ENCODE measurements at regions not wholly inside any gene's neighbourhood (a gene's known extent, or its start where the extent isn't known, plus 50 kb on each side); places are given as distances from the start of the nearest gene placed in this dataset.
"Not testable (repeated sequence)": the region's sequence is repeated elsewhere in the genome, so short reads cannot be mapped to it uniquely, and the experiment has no call there.

DNA sequence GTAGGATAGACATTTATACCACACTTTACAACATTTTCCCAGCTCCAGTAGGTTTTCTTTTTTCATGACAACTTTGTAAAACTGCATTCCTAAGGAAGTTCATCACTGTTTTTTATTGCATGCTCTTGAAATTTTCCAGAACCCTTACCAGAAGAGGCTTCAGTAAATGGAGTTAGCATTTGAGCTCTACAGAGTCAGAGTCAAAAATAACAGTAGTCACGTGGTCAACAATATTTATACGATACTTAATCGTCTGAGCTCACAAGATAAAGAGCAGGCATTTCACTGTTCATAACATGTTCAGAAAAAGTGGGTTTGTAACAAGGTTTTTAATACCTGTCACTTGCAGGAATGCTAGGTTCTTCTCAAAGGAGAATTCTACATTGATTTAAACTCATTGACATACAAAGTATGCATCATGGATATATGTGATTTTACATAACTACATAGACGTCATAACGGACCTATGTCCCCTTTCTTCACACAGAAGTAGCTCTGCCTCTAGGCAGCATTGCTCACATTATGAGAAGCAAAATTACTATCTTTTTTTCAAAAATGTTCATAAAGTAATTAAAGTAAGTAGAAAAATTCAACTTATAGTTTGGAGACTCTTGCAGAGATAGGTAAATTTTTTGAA, 187.0 kb upstream of the COL3A1 start:
- intact Hi-C loops (cut with micrococcal nuclease), result no loop called here
- Mint-ChIP-seq H3K4me1 (no peaks in the 10 kb centered on the region), H3K4me3 (no peak overlapping the region), H3K9me3 (no peaks in the 10 kb centered on the region), H3K36me3 (ENCODE audit: low read depth) (no peaks in the 10 kb centered on the region), H3K27ac (no peak overlapping the region), H3K27me3 (no peaks in the 10 kb centered on the region)
- DNase-seq, result no peak

DNA sequence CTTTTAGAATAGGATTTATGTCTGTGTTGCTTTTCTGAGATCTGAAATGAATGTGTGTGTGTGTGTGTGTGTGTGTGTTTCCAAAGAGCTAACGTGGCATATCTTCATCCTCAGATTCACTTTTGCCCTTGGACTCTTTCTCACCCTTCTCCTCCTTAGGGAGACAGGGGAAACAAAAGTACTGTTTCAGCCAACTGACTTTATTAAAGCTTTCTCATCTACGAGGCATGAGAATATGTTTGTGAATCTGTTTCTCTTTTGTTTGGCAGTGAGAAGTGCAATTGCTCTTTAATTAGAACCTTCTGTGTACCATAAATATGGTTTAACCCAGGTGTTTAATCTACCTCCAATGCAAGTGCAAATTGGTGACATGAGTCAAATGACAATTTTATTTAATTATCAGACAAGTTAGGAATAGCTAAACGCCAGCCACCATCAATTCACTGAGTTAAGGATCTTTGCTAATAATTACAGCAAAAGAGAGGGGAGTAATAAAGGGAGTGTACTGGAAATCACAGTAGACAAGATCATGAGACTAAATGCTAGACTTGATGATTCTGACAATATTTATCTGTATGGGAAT, 186.4 kb upstream of the COL3A1 start:
- no peak for DNase-seq
- no peak overlapping the region for H3K4me3 Mint-ChIP-seq
- intact Hi-C loops (cut with micrococcal nuclease), result no loop called here
- no peak overlapping the region for H3K27ac Mint-ChIP-seq
- no peaks in the 10 kb centered on the region for H3K36me3 Mint-ChIP-seq (ENCODE audit: low read depth)
- no peaks in the 10 kb centered on the region for H3K9me3 Mint-ChIP-seq
- no peaks in the 10 kb centered on the region for H3K4me1 Mint-ChIP-seq
- H3K27me3 Mint-ChIP-seq, result no peaks in the 10 kb centered on the region

DNA sequence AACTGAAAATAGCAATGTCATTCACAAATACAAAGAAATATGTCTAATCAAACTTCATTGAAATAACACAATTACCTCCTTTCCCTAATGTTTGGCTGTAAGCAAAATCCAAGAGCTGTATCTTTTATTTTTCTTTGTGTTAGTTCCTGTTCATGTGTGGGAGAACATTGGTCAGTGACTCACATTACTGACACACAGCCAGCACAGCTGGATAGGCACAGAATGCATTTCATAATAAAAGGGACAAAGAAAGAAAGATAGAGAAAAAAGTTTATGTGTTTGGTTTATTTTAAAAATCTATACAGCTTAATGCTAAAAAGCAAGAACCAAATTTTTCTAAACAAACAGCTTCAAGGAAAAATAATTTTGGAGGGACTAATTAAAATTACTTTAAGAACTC, 185.6 kb upstream of the COL3A1 start:
- no peak overlapping the region for H3K27ac Mint-ChIP-seq

DNA sequence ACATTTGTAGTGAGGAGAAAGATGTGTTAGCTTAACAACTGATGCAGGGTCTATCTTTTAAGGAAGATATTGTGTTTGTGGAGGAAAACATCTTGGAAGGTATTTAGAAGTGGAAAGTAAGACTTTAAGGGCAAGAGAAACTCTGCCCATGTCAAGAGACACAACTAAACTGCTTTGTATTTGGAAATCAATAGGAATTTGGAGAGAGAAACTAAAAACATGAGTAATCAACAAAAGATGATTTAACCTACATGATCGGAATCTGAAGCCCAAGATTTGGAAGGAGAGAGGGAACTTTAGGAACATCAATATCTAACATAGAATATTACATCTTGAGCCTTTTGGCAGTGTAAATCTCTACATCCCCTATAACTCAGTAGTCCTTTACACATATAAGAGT, 184.2 kb upstream of the COL3A1 start:
- intact Hi-C loops (cut with micrococcal nuclease), result no loop called here
- Mint-ChIP-seq H3K4me3 (no peak overlapping the region), H3K9me3 (no peaks in the 10 kb centered on the region), H3K27me3 (no peaks in the 10 kb centered on the region), H3K4me1 (no peaks in the 10 kb centered on the region), H3K36me3 (ENCODE audit: low read depth) (no peaks in the 10 kb centered on the region), H3K27ac (no peak overlapping the region)
- no peak for DNase-seq

More for the DNA sequence above, 185.6 kb upstream of the COL3A1 start:
- Mint-ChIP-seq H3K36me3 (ENCODE audit: low read depth) (no peaks in the 10 kb centered on the region), H3K4me1 (no peaks in the 10 kb centered on the region), H3K9me3 (no peaks in the 10 kb centered on the region), H3K4me3 (no peak overlapping the region), H3K27me3 (no peaks in the 10 kb centered on the region)
- intact Hi-C loops (cut with micrococcal nuclease), result no loop called here
- no peak for DNase-seq

DNA sequence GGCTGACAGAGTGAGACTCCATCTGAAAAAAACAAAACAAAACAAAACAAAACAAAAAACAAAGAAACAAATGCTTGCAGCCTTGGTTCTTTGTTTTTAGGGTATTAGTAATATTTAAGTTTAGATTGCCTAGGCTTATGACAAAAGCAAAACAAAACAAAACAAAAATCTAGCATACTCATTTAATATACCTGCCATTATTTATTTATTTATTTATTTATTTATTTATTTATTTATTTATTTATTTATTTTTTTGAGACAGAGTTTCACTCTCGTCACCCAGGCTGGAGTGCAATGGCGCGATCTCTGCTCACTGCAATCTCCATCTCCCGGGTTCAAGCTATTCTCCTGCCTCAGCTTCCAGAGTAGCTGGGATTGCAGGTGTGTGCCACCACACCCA, 179.7 kb upstream of the COL3A1 start:
- H3K27me3 Mint-ChIP-seq; H3K36me3 Mint-ChIP-seq (ENCODE audit: low read depth); H3K4me3 Mint-ChIP-seq; H3K27ac Mint-ChIP-seq; H3K4me1 Mint-ChIP-seq; H3K9me3 Mint-ChIP-seq; intact Hi-C loops (cut with micrococcal nuclease); DNase-seq: not testable (repeated sequence)

DNA sequence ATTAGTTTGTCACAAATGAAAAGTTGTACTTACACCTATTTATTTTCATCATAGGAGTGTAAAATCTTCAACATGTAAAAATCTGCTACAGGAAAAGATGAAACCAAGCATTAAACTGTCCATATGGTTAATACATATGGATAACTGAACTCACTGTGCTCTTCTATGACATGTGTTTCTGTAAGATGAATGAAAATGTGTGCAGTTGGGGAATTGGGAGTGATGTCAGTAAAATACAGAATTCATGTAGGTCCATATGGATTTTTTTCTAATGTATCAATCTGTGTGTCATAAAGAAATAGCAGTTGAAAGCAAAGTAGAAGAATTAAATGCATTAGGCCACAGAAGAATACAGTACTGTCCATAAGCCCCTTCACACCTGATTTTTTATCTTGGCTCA, 178.4 kb upstream of the COL3A1 start:
- intact Hi-C loops (cut with micrococcal nuclease), result no loop called here
- Mint-ChIP-seq H3K27ac (no peak overlapping the region), H3K27me3 (no peaks in the 10 kb centered on the region), H3K4me1 (no peaks in the 10 kb centered on the region), H3K36me3 (ENCODE audit: low read depth) (no peaks in the 10 kb centered on the region), H3K9me3 (no peaks in the 10 kb centered on the region), H3K4me3 (no peak overlapping the region)
- no peak for DNase-seq

DNA sequence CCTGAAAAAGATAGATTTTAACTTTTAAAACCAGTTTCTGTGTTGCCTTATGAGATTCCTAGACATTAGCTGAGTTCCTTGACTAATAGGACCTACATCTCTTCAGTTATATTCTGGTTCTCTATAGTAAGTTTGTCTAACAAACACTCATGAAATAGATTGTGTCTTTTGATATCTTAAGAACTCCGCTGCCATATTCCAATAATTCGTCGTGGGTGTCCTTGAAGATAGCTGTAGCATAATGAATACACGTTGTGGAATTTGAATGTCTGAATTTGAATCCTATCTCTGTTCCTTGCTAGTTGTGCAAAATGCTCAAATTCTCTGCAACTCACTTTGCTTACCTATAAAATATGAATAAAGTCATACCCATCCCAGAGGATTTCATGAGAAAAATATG, 176.8 kb upstream of the COL3A1 start:
- H3K27me3 Mint-ChIP-seq, result no peaks in the 10 kb centered on the region
- no peaks in the 10 kb centered on the region for H3K4me1 Mint-ChIP-seq
- H3K36me3 Mint-ChIP-seq (ENCODE audit: low read depth), result no peaks in the 10 kb centered on the region
- no peak for DNase-seq
- H3K27ac Mint-ChIP-seq, result no peak overlapping the region
- H3K4me3 Mint-ChIP-seq, result no peak overlapping the region
- H3K9me3 Mint-ChIP-seq, result no peaks in the 10 kb centered on the region
- intact Hi-C loops (cut with micrococcal nuclease), result no loop called here

DNA sequence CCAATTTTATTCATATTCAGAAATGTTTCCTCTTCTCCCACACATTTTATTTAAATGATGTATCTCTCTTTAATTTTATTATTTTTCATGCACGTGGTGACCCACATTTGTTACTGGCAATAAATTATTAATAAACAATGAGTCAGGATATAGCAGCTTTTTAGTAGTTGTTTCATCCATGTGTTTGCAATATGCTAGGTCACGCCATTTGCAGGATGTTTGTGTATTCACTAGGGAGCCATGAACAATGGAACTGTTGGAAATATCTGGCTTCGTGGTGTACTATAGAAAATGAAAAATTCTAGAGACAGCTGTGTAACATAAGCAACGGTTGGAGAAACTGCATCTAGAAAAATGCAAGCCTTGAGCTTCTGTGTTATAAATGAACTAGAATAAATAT, 176.0 kb upstream of the COL3A1 start:
- Mint-ChIP-seq H3K36me3 (ENCODE audit: low read depth) (no peaks in the 10 kb centered on the region), H3K4me1 (no peaks in the 10 kb centered on the region), H3K9me3 (no peaks in the 10 kb centered on the region), H3K4me3 (no peak overlapping the region), H3K27me3 (no peaks in the 10 kb centered on the region), H3K27ac (no peak overlapping the region)
- no peak for DNase-seq
- intact Hi-C loops (cut with micrococcal nuclease), result no loop called here

DNA sequence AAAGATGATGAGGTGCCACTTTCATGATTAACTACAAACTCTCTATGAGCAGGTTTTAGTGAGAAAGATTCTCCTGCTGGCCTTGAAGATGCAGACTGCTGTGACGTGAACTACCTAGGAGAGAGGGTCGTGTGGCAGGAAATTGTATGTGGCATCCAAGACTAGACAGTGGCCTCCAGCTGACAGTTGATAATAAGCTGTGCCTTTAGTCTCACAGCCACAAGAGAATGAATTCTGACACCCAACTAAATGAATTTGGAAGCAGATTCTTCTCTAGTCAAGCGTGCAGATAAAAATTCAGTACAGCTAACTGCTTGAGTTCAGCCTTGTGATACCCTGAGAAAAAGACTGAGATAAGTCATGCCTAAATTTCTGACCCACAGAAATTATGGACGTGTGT, 169.0 kb upstream of the COL3A1 start:
- H3K27me3 Mint-ChIP-seq, result no peaks in the 10 kb centered on the region
- no peaks in the 10 kb centered on the region for H3K4me1 Mint-ChIP-seq
- no peak overlapping the region for H3K27ac Mint-ChIP-seq
- H3K4me3 Mint-ChIP-seq, result no peak overlapping the region
- H3K9me3 Mint-ChIP-seq, result no peaks in the 10 kb centered on the region
- no peak for DNase-seq
- intact Hi-C loops (cut with micrococcal nuclease), result no loop called here
- no peaks in the 10 kb centered on the region for H3K36me3 Mint-ChIP-seq (ENCODE audit: low read depth)

DNA sequence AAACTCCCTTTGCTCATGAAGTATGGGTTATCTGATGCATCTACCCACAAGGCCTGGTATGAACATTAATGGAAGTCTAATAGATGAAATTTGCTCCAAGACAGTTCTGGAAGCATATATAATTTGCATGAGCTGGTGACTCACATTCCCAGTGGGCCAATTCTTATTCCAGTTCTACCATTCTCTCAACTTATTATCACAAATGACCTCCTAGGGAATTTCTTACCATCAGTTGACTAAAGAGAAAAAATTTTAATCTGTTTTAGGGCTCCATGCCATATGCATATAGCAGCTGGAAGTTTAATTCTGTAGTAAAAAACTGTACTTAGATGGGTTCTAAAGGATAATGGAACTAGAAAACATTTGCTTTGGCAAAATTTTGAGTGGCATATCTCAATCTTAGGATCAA, 165.2 kb upstream of the COL3A1 start:
- Mint-ChIP-seq H3K27ac (no peak overlapping the region), H3K9me3 (no peaks in the 10 kb centered on the region)
- intact Hi-C loops (cut with micrococcal nuclease), result no loop called here

DNA sequence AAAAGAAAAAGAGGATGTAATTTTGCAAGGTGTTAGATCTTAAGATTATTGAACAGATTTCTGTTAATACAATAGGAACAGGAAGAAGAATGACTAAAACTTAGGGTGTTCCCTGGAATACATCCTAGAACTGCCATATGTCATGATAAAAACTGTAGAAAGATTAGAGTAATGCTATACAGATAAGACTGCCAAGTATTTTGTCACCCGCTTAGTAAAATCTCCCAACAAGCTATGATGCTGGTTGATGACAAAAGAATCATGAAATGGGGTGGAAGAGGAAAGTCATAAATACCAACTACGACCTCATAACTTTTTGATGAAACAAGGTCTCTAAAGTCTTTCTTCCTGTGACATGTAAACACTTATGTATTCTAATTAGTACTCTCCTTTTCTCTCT, 163.6 kb upstream of the COL3A1 start:
- Mint-ChIP-seq H3K27ac (no peak overlapping the region), H3K4me1 (no peaks in the 10 kb centered on the region), H3K36me3 (ENCODE audit: low read depth) (no peaks in the 10 kb centered on the region), H3K27me3 (no peaks in the 10 kb centered on the region), H3K4me3 (no peak overlapping the region), H3K9me3 (no peaks in the 10 kb centered on the region)
- intact Hi-C loops (cut with micrococcal nuclease), result no loop called here
- DNase-seq, result no peak

More for the DNA sequence above, 165.2 kb upstream of the COL3A1 start:
- H3K4me1 Mint-ChIP-seq, result no peaks in the 10 kb centered on the region
- no peak for DNase-seq
- no peak overlapping the region for H3K4me3 Mint-ChIP-seq
- H3K27me3 Mint-ChIP-seq, result no peaks in the 10 kb centered on the region
- H3K36me3 Mint-ChIP-seq (ENCODE audit: low read depth), result no peaks in the 10 kb centered on the region

DNA sequence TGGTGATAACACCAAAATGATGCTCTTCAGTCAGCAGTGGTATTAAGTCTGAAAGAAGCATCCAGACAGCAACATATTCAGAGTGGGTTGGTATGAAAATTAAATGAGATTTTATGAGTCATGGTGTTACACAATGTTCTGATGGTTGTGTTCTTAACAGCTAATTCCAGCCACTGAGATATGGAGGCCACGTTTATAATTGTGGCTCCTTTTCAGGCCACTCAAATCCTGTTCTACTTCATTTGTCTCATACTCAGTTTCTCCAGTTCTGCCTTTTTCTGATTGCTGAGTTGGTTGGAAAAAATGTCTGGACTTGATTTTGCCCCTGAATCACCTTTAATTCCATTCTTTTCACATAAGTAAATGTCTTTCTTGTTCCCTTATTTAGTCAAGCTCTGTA, 162.7 kb upstream of the COL3A1 start:
- Mint-ChIP-seq H3K4me3 (no peak overlapping the region), H3K27ac (no peak overlapping the region), H3K27me3 (no peaks in the 10 kb centered on the region)

DNA sequence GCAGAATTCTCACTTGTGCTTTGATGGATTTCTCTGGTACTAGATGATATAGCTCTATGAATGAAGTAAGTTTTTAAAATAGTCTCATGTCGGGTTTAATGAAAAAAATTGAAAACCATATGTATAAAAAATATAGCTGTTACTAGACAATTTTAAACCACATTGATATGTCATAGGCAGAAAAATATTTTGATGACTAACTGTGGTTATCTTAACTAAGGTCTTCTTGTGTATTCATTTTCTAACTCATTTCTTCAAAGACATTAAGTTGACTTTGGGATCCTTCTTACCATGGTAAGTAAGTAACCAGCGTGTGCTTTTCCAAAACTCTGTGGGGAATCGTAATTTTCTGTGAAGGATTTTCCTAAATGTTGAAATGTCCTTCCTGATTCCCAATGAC, 160.9 kb upstream of the COL3A1 start:
- intact Hi-C loops (cut with micrococcal nuclease), result no loop called here
- H3K4me1 Mint-ChIP-seq, result no peaks in the 10 kb centered on the region
- H3K4me3 Mint-ChIP-seq, result no peak overlapping the region
- H3K36me3 Mint-ChIP-seq (ENCODE audit: low read depth), result no peaks in the 10 kb centered on the region
- no peaks in the 10 kb centered on the region for H3K27me3 Mint-ChIP-seq
- DNase-seq, result no peak
- no peaks in the 10 kb centered on the region for H3K9me3 Mint-ChIP-seq
- no peak overlapping the region for H3K27ac Mint-ChIP-seq

More for the DNA sequence above, 162.7 kb upstream of the COL3A1 start:
- intact Hi-C loops (cut with micrococcal nuclease), result no loop called here
- no peaks in the 10 kb centered on the region for H3K36me3 Mint-ChIP-seq (ENCODE audit: low read depth)
- H3K4me1 Mint-ChIP-seq, result no peaks in the 10 kb centered on the region
- DNase-seq, result no peak
- no peaks in the 10 kb centered on the region for H3K9me3 Mint-ChIP-seq

DNA sequence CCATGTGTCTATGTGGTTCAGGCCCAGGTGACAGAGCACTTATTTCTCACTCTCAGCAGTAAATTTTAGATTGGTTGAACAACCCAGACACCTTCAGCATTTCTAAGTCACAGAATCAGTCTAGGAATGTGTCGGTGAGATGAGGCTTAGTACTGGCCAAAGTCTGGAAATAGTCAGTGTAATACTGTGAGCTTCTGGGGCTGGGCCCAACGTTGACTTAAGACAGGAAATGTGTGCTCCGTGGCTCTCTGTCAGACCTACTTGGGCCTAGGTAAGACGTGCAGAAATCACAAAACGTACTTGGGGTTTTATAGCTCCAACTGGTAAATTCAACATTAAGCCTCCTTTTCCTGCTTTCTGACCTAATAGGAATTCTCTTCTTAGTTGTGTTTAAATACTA, 160.3 kb upstream of the COL3A1 start:
- H3K36me3 Mint-ChIP-seq (ENCODE audit: low read depth), result no peaks in the 10 kb centered on the region
- no peak overlapping the region for H3K4me3 Mint-ChIP-seq
- H3K27ac Mint-ChIP-seq, result no peak overlapping the region
- H3K27me3 Mint-ChIP-seq, result no peaks in the 10 kb centered on the region
- no peak for DNase-seq
- intact Hi-C loops (cut with micrococcal nuclease), result no loop called here
- no peaks in the 10 kb centered on the region for H3K4me1 Mint-ChIP-seq
- no peaks in the 10 kb centered on the region for H3K9me3 Mint-ChIP-seq

DNA sequence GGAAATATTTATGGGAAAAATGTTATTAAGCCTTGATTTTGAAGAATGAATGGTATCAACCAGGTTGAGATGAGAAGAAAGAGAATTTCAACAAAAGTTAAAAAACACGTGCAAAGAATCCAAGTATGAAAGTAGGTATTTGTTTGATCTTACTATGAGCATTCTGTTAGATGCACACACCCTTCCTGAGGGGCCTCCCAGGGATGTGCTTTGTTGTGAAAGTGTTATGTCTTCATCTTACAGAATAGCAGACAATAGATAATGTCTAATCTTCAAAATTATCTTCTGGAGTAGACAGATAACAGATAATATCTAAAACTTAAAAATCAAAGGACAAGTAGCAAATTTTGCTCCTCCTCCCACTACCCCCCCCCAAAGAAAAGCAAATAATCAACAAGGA, 155.2 kb upstream of the COL3A1 start:
- peaks cover 5% of the 10 kb centered on the region for H3K9me3 Mint-ChIP-seq
- H3K4me3 Mint-ChIP-seq, result no peak overlapping the region
- no peak overlapping the region for H3K27ac Mint-ChIP-seq
- H3K27me3 Mint-ChIP-seq, result no peaks in the 10 kb centered on the region
- no peaks in the 10 kb centered on the region for H3K4me1 Mint-ChIP-seq
- DNase-seq, result no peak
- intact Hi-C loops (cut with micrococcal nuclease), result no loop called here
- H3K36me3 Mint-ChIP-seq (ENCODE audit: low read depth), result no peaks in the 10 kb centered on the region

Measured in activated CD4-positive, alpha-beta T cell treated with anti-CD3 and anti-CD28 coated beads, Interleukin-2, amount 10 ng/mL, durations not matched to agents 24 days and 14 days (primary cell).